MCF 10A (cell line): ENCODE measurements at regions not wholly inside any gene's neighbourhood (a gene's known extent, or its start where the extent isn't known, plus 50 kb on each side); places are given as distances from the start of the nearest gene placed in this dataset.

Experiments used
- BruUV-seq: library from RNA; stranded (reverse); fragments of 400-500 nt; replicated peaks from 2 replicates; lab custom pipeline; 2021; lab: Mats Ljungman, UMichigan
- CTCF ChIA-PET: fragments of 300-600 bp; sonication (Branson Sonifier 250); formaldehyde crosslinking; extraction: SDS; loops from one replicate; lab custom pipeline; 2021; ENCODE audit warnings: antibody characterized with exemption, inconsistent platforms; lab: Yijun Ruan, JAX
- POLR2A ChIA-PET: fragments of 300-600, 350-650 bp; sonication (Branson Sonifier 250); formaldehyde crosslinking; extraction: SDS; loops from one replicate; lab custom pipeline; 2020; ENCODE audit warnings: antibody characterized with exemption, inconsistent platforms; lab: Yijun Ruan, JAX
- DNase-seq: peaks from one replicate; pipeline ENCODE4 v3.0.0-alpha.2; 2018; ENCODE audit not compliant: unreplicated experiment
- H3K27ac Mint-ChIP-seq: one replicate; pipeline ENCODE4 v1.8.0; 2022; ENCODE audit warnings: mild to moderate bottlenecking, low read depth, mixed read lengths; ENCODE audit not compliant: unreplicated experiment
- H3K27me3 Mint-ChIP-seq: one replicate; pipeline ENCODE4 v1.8.0; 2022; ENCODE audit warnings: mixed read lengths; ENCODE audit not compliant: insufficient read depth, unreplicated experiment
- H3K36me3 Mint-ChIP-seq: one replicate; pipeline ENCODE4 v1.8.0; 2022; ENCODE audit warnings: mild to moderate bottlenecking, moderate library complexity, mixed read lengths; ENCODE audit not compliant: insufficient read depth, unreplicated experiment
- H3K4me1 Mint-ChIP-seq: one replicate; pipeline ENCODE4 v1.8.0; 2022; ENCODE audit warnings: mixed read lengths; ENCODE audit not compliant: insufficient read depth, unreplicated experiment
- H3K4me3 Mint-ChIP-seq: one replicate; pipeline ENCODE4 v1.8.0; 2022; ENCODE audit warnings: mild to moderate bottlenecking, moderate library complexity, mixed read lengths; ENCODE audit not compliant: unreplicated experiment
- H3K9me3 Mint-ChIP-seq: one replicate; pipeline ENCODE4 v1.8.0; 2022; ENCODE audit warnings: mixed read lengths; ENCODE audit not compliant: unreplicated experiment
- intact Hi-C: fragments of 100-400 bp; cut with micrococcal nuclease; formaldehyde crosslinking; loops from 2 replicates; pipeline ENCODE4 v1.14.1; 2022
- TF ChIP-seq, protein P1 (sequence below): fragments of 200-600 bp; IDR thresholded peaks from one replicate; pipeline ENCODE4 v1.8.0; 2022; ENCODE audit warnings: antibody characterized with exemption, mild to moderate bottlenecking; ENCODE audit not compliant: unreplicated experiment

DNA sequence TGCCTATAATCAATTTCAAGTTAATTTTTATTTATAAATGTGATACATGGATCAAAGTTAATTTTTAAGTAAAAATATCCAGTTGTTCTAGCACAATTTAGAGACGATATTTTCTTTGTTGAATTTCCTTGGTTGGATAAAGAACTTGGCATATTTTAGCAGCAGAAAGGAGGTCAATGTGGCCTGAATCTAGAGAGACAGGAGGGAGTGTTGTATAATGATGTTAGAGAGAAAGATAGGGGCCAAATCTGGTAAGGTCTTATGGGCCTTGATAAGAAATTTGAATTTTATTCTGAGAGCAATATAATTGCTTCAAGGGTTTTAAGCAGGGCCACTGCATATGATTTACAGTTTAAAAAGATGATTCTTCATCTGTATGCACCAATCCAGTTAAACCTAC is 79.4 kb upstream of the OGFRL1 start:
- H3K4me1 Mint-ChIP-seq, result peaks cover 4% of the 10 kb centered on the region
- no TSS peak for BruUV-seq
- DNase-seq, result no peak
- POLR2A ChIA-PET, result no interaction called here
- intact Hi-C loops, result no loop called here
- no peaks in the 10 kb centered on the region for H3K9me3 Mint-ChIP-seq
- TF ChIP-seq, protein P1, sequence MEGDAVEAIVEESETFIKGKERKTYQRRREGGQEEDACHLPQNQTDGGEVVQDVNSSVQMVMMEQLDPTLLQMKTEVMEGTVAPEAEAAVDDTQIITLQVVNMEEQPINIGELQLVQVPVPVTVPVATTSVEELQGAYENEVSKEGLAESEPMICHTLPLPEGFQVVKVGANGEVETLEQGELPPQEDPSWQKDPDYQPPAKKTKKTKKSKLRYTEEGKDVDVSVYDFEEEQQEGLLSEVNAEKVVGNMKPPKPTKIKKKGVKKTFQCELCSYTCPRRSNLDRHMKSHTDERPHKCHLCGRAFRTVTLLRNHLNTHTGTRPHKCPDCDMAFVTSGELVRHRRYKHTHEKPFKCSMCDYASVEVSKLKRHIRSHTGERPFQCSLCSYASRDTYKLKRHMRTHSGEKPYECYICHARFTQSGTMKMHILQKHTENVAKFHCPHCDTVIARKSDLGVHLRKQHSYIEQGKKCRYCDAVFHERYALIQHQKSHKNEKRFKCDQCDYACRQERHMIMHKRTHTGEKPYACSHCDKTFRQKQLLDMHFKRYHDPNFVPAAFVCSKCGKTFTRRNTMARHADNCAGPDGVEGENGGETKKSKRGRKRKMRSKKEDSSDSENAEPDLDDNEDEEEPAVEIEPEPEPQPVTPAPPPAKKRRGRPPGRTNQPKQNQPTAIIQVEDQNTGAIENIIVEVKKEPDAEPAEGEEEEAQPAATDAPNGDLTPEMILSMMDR, result no peak
- H3K4me3 Mint-ChIP-seq, result no peak overlapping the region
- no peaks in the 10 kb centered on the region for H3K36me3 Mint-ChIP-seq
- CTCF ChIA-PET, result interaction anchor here (0.6 to 1.5 kb wide), 2 partner anchors 16 to 18 kb away, joined by 4 to 6 read pairs; no protein-coding TSS in a partner anchor
- no peaks in the 10 kb centered on the region for H3K27me3 Mint-ChIP-seq
- no peak overlapping the region for H3K27ac Mint-ChIP-seq

DNA sequence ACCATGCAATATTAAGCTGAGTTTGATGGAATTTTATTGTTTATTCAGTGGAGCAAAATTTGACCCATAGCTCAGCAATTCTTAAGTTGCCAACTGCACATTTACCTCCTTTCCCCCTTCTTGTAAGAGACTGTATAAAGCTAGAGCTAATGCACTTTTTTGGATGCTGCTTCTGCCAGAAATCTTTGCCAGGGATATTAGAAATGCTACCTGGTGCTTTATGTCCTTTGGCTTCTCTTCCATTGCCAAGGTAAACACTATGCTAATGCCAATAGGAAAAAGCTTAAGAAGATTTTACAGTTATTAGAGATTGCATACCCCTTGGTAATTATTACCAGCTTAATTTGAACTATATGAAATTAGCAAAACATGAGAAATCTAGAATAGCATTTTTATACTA is 79.0 kb upstream of the OGFRL1 start:
- H3K4me3 Mint-ChIP-seq, result no peak overlapping the region

DNA sequence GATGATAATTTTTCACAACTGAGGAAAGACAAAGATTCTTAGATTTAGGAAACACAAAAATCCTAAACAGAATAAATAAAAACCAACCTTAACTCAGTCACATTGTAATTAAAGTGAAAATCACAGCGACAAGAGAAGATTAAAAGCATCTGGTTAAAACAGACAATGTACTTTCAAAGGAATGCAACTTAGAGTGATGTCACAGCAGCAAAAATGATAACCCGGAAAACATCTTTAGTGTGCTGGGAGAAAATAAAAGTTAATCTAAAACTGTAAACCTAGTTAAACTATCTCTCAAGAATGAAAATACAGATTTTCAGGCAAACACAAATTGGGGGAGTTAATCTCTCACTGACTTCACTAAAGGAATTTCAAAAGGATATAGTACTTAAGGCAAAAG is 76.8 kb upstream of the OGFRL1 start:
- no TSS peak for BruUV-seq
- H3K9me3 Mint-ChIP-seq, result no peaks in the 10 kb centered on the region
- intact Hi-C loops, result no loop called here
- CTCF ChIA-PET, result no interaction called here
- no peak overlapping the region for H3K27ac Mint-ChIP-seq
- no peaks in the 10 kb centered on the region for H3K4me1 Mint-ChIP-seq
- DNase-seq, result no peak
- H3K4me3 Mint-ChIP-seq, result no peak overlapping the region
- TF ChIP-seq, protein P1, result no peak
- POLR2A ChIA-PET, result no interaction called here
- H3K36me3 Mint-ChIP-seq, result no peaks in the 10 kb centered on the region
- H3K27me3 Mint-ChIP-seq, result no peaks in the 10 kb centered on the region

More for the DNA sequence above, 79.0 kb upstream of the OGFRL1 start:
- Mint-ChIP-seq H3K27ac (no peak overlapping the region), H3K4me1 (peaks cover 4% of the 10 kb centered on the region), H3K36me3 (no peaks in the 10 kb centered on the region), H3K27me3 (no peaks in the 10 kb centered on the region), H3K9me3 (no peaks in the 10 kb centered on the region)
- ChIA-PET CTCF (interaction anchor here (0.6 to 1.5 kb wide), 2 partner anchors 17 to 19 kb away, joined by 4 to 6 read pairs; no protein-coding TSS in a partner anchor), POLR2A (interaction anchor here (1.1 kb wide), 1 partner anchor 80 kb away, joined by 3 read pairs; no protein-coding TSS in a partner anchor)
- BruUV-seq, result no TSS peak
- intact Hi-C loops, result no loop called here
- TF ChIP-seq, protein P1, result no peak
- DNase-seq, result no peak

DNA sequence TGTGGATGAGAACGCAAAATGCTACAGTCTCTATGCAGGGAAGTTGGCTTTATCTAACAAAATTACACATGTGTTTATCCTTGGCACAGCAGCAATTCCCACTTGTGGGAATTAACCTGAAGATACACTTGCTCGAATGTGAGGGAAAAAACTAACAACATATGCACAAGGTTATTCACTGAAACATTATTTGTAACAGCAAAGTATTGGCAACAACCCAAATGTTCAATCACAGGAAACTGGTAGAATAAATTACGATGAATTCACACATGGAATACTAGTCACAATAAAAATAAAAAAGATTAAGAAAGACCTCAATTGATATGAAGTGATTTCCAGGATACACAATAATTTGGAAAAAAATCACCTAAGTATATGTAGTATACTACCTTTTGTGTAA is 68.1 kb upstream of the OGFRL1 start:
- DNase-seq, result no peak
- no TSS peak for BruUV-seq
- H3K27me3 Mint-ChIP-seq, result no peaks in the 10 kb centered on the region
- H3K27ac Mint-ChIP-seq, result no peak overlapping the region
- no peaks in the 10 kb centered on the region for H3K4me1 Mint-ChIP-seq
- intact Hi-C loops, result no loop called here
- H3K36me3 Mint-ChIP-seq, result no peaks in the 10 kb centered on the region
- no peaks in the 10 kb centered on the region for H3K9me3 Mint-ChIP-seq
- ChIA-PET POLR2A (interaction anchor here (0.6 kb wide), 1 partner anchor 12 kb away, joined by 3 read pairs; no protein-coding TSS in a partner anchor), CTCF (no interaction called here)
- H3K4me3 Mint-ChIP-seq, result no peak overlapping the region
- TF ChIP-seq, protein P1, result no peak
